Bronchial epithelial cell (primary cell): ENCODE measurements at regions not wholly inside any gene's neighbourhood (a gene's known extent, or its start where the extent isn't known, plus 50 kb on each side); places are given as distances from the start of the nearest gene placed in this dataset.

Experiments used
- DNase-seq: peaks from one replicate; pipeline ENCODE4 v3.0.0-alpha.2; 2010; ENCODE audit warnings: low read depth
- FAIRE-seq: peaks from 2 replicates; lab custom pipeline; 2011; peaks lifted over from hg19 to GRCh38; lab: Jason Lieb, UNC
- H3K27me3 ChIP-seq: 2 replicates; pipeline ENCODE4 v1.5.1; 2011; ENCODE audit warnings: low read length; ENCODE audit not compliant: control insufficient read depth, insufficient read depth
- H3K36me3 ChIP-seq: 2 replicates; pipeline ENCODE4 v1.5.1; 2011; ENCODE audit warnings: low read length; ENCODE audit not compliant: control insufficient read depth, insufficient read depth
- H3K4me3 ChIP-seq: 2 replicates; pipeline ENCODE4 v1.5.1; 2011; ENCODE audit warnings: mild to moderate bottlenecking, low read depth, low read length, control low read depth
- TF ChIP-seq, protein P1 (sequence below): IDR thresholded peaks from 2 replicates; pipeline ENCODE4 v1.5.1; 2011; ENCODE audit warnings: mild to moderate bottlenecking, moderate library complexity, low read length, control low read depth, inconsistent platforms; ENCODE audit not compliant: insufficient read depth, severe bottlenecking

DNA sequence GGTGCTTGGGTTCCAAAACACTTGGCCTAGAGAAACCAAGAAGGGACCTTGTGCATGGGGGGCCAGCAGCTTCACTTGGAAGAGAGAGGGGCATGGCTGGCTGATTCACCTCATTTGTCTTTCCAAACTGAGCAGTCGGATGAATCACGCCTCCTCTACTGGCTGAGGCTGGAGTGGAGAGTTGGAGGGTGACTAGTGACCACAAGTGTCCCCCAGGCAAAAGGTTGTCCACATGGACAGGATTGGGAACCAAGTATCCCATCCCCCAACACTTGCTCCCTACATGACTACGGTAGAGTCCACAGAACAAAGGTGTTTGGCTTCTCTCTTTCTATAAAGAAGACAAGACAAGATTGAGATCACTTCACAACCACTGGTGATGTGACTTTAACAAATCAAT, 875.6 kb downstream of the QKI start:
- FAIRE-seq, result no peak
- no peaks in the 10 kb centered on the region for H3K27me3 ChIP-seq
- TF ChIP-seq, protein P1, sequence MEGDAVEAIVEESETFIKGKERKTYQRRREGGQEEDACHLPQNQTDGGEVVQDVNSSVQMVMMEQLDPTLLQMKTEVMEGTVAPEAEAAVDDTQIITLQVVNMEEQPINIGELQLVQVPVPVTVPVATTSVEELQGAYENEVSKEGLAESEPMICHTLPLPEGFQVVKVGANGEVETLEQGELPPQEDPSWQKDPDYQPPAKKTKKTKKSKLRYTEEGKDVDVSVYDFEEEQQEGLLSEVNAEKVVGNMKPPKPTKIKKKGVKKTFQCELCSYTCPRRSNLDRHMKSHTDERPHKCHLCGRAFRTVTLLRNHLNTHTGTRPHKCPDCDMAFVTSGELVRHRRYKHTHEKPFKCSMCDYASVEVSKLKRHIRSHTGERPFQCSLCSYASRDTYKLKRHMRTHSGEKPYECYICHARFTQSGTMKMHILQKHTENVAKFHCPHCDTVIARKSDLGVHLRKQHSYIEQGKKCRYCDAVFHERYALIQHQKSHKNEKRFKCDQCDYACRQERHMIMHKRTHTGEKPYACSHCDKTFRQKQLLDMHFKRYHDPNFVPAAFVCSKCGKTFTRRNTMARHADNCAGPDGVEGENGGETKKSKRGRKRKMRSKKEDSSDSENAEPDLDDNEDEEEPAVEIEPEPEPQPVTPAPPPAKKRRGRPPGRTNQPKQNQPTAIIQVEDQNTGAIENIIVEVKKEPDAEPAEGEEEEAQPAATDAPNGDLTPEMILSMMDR, result no peak
- H3K4me3 ChIP-seq, result no peak overlapping the region
- no peak for DNase-seq
- no peaks in the 10 kb centered on the region for H3K36me3 ChIP-seq

DNA sequence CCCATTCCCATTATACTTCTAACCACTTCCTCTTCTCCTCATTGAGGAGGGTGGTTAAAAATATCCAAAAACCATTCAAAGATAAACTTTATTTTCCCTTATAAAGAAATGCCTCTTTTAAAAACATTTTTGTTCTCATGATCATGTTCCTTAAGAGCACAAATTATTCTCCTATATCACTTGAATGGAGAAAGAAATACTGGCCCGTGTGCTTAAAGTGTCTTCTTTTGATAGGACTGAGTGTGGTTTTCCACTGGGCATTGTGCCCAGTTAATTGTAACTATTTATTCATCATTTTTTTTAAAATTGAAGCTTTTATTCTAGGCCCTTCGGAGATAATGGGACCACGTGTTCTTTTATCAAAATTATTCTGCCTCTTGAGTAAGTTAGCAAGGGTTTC, 871.5 kb downstream of the QKI start:
- FAIRE-seq (no peak), DNase-seq (no peak)
- Histone ChIP-seq H3K36me3 (no peaks in the 10 kb centered on the region), H3K27me3 (no peaks in the 10 kb centered on the region), H3K4me3 (no peak overlapping the region)
- TF ChIP-seq, protein P1, result no peak

DNA sequence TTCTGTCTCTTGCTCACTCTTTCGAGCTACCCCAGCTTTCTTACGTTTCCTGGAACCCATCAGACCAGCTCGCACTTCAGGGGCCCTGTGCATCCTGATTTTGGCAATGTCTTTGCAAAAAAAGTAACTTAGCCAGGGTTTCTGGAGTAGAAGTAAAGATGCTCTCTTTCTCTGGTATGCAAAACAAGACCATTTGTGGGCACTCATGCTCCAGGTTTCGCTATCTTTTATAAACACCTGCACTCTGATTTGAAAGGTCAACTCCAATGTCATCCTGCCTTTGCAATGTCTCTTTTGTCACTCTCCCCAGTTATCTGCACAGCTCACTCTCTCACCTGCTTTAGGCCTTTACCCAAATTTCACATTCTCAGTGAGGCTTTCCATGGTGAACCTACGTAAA, 869.1 kb downstream of the QKI start:
- FAIRE-seq, result no peak
- no peak for DNase-seq
- TF ChIP-seq, protein P1, result no peak
- H3K36me3 ChIP-seq, result no peaks in the 10 kb centered on the region
- H3K4me3 ChIP-seq, result no peak overlapping the region
- no peaks in the 10 kb centered on the region for H3K27me3 ChIP-seq

DNA sequence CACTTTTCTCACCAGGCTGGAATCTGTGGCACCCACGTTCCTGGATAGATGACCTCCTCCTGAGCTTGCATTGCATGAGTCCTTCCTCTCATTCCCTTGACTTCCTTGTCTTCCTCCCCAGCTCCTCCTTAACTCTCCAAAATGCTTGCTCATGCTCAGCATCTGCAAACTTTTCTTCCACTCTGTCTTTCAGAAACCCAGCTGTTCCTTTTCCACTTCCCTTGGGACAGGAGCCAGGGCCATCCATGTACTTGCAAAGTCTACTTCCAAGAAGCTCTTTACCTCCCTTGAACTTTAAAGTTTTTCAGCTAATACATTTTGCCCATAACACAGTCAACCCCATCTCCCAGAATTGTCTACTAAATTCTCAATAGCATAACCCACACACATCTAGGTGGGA, 861.7 kb downstream of the QKI start:
- H3K36me3 ChIP-seq, result no peaks in the 10 kb centered on the region
- TF ChIP-seq, protein P1, result no peak
- DNase-seq (no peak), FAIRE-seq (no peak)
- no peak overlapping the region for H3K4me3 ChIP-seq
- no peaks in the 10 kb centered on the region for H3K27me3 ChIP-seq

DNA sequence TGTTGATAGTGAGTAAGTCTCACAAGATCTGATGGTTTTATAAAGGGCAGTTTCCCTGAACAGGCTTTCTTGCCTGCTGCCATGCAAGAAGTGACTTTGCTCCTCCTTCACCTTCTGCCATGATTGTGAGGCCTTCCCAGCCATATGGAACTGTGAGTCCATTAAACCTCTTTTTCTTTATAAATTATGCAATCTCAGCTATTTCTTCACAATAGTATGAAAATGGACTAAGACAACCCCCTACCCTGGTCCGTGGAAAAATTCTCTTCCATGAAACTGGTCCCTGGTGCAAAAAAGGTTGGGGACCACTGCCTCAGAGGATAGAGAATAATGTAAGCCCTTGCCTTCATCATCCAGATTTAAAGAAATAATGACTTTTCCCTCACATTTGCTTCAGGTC, 861.3 kb downstream of the QKI start:
- DNase-seq, result no peak

DNA sequence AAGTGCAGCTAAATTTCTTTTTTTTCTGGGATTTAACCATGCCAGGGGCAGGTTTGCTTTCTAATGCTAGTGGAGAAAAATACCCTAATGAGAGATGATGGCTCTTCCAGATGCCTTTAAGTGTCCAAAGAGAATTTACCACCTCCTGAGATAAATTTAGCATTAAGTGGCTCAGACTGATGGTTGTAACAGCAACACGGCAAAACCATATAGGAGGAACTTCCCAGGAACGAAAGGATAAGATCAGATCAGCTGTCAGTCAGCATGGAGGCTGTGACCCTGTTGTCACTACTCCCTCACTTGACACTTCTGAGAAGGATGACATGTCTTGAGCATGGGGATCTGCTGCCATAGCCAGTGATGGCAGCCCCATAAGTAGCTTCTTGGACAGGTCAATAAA, 860.0 kb downstream of the QKI start:
- TF ChIP-seq, protein P1, result no peak
- DNase-seq (no peak), FAIRE-seq (no peak)
- H3K4me3 ChIP-seq, result no peak overlapping the region
- H3K27me3 ChIP-seq, result no peaks in the 10 kb centered on the region
- no peaks in the 10 kb centered on the region for H3K36me3 ChIP-seq

More for the DNA sequence above, 861.3 kb downstream of the QKI start:
- Histone ChIP-seq H3K36me3 (no peaks in the 10 kb centered on the region), H3K4me3 (no peak overlapping the region), H3K27me3 (no peaks in the 10 kb centered on the region)
- TF ChIP-seq, protein P1, result no peak
- FAIRE-seq, result no peak
